Activated T-cell treated with anti-CD3 and anti-CD28 coated beads, Interleukin-2, amount 50 U/mL, for 24 hours (primary cell): ENCODE measurements at regions not wholly inside any gene's neighbourhood (a gene's known extent, or its start where the extent isn't known, plus 50 kb on each side); places are given as distances from the start of the nearest gene placed in this dataset.

Source experiments
- DNase-seq: peaks from one replicate; pipeline ENCODE4 v3.0.0-alpha.2; 2020
- H3K27ac Mint-ChIP-seq: 2 replicates; pipeline ENCODE4 v1.8.0; 2020; ENCODE audit warnings: mild to moderate bottlenecking, mixed read lengths
- H3K27me3 Mint-ChIP-seq: 2 replicates; pipeline ENCODE4 v1.8.0; 2020; ENCODE audit warnings: mixed read lengths
- H3K36me3 Mint-ChIP-seq: 2 replicates; pipeline ENCODE4 v1.8.0; 2020; ENCODE audit warnings: low read depth, mixed read lengths
- H3K4me1 Mint-ChIP-seq: 2 replicates; pipeline ENCODE4 v1.8.0; 2020; ENCODE audit warnings: low read depth, mixed read lengths
- H3K4me3 Mint-ChIP-seq: 2 replicates; pipeline ENCODE4 v1.8.0; 2020; ENCODE audit warnings: mild to moderate bottlenecking, moderate library complexity, mixed read lengths
- H3K9me3 Mint-ChIP-seq: 2 replicates; pipeline ENCODE4 v1.8.0; 2020; ENCODE audit warnings: mixed read lengths

GRCh38 chr14:100405760-100406455 lies 82.8 kb downstream of the SLC25A47 start:
- Mint-ChIP-seq H3K27me3 (no peaks in the 10 kb centered on the region), H3K4me3 (no peak overlapping the region), H3K36me3 (no peaks in the 10 kb centered on the region), H3K4me1 (peaks cover 42% of the 10 kb centered on the region), H3K27ac (peak overlapping the region; percentile 88), H3K9me3 (no peaks in the 10 kb centered on the region)
- DNase-seq: no peak

GRCh38 chr14:100406505-100407131 lies 83.5 kb downstream of the SLC25A47 start:
- peaks cover 42% of the 10 kb centered on the region for H3K4me1 Mint-ChIP-seq
- no peaks in the 10 kb centered on the region for H3K36me3 Mint-ChIP-seq
- H3K9me3 Mint-ChIP-seq: no peaks in the 10 kb centered on the region
- peak; percentile 57 for DNase-seq
- peak overlapping the region; percentile 88 for H3K27ac Mint-ChIP-seq
- H3K4me3 Mint-ChIP-seq: peak overlapping the region; percentile 21
- no peaks in the 10 kb centered on the region for H3K27me3 Mint-ChIP-seq

GRCh38 chr14:100407376-100408102 lies 84.4 kb downstream of the SLC25A47 start:
- Mint-ChIP-seq H3K9me3 (no peaks in the 10 kb centered on the region), H3K27ac (peak overlapping the region; percentile 88), H3K4me3 (no peak overlapping the region), H3K36me3 (no peaks in the 10 kb centered on the region), H3K4me1 (peaks cover 42% of the 10 kb centered on the region), H3K27me3 (no peaks in the 10 kb centered on the region)
- no peak for DNase-seq

- Mint-ChIP-seq H3K27me3 (no peaks in the 10 kb centered on the region), H3K4me1 (peaks cover 42% of the 10 kb centered on the region), H3K27ac (no peak overlapping the region), H3K4me3 (no peak overlapping the region), H3K9me3 (no peaks in the 10 kb centered on the region), H3K36me3 (no peaks in the 10 kb centered on the region)
- no peak for DNase-seq
These were observed 85.3 kb downstream of the SLC25A47 start for GRCh38 chr14:100408350-100409002.

- Mint-ChIP-seq H3K36me3 (no peaks in the 10 kb centered on the region), H3K27me3 (no peaks in the 10 kb centered on the region), H3K27ac (no peak overlapping the region), H3K9me3 (no peaks in the 10 kb centered on the region), H3K4me3 (no peak overlapping the region), H3K4me1 (peaks cover 40% of the 10 kb centered on the region)
- DNase-seq: no peak
These were observed 85.8 kb downstream of the SLC25A47 start for GRCh38 chr14:100409003-100409360.

GRCh38 chr14:100409651-100410050 lies 86.5 kb downstream of the SLC25A47 start:
- H3K4me3 Mint-ChIP-seq: no peak overlapping the region
- no peaks in the 10 kb centered on the region for H3K36me3 Mint-ChIP-seq

GRCh38 chr14:100410056-100410565 lies 87.0 kb downstream of the SLC25A47 start:
- no peak overlapping the region for H3K27ac Mint-ChIP-seq
- H3K36me3 Mint-ChIP-seq: no peaks in the 10 kb centered on the region
- H3K27me3 Mint-ChIP-seq: no peaks in the 10 kb centered on the region
- peaks cover 32% of the 10 kb centered on the region for H3K4me1 Mint-ChIP-seq
- no peak overlapping the region for H3K4me3 Mint-ChIP-seq
- H3K9me3 Mint-ChIP-seq: no peaks in the 10 kb centered on the region
- no peak for DNase-seq

More at GRCh38 chr14:100409651-100410050, 86.5 kb downstream of the SLC25A47 start:
- no peaks in the 10 kb centered on the region for H3K27me3 Mint-ChIP-seq
- DNase-seq: no peak
- no peaks in the 10 kb centered on the region for H3K9me3 Mint-ChIP-seq
- no peak overlapping the region for H3K27ac Mint-ChIP-seq
- peaks cover 34% of the 10 kb centered on the region for H3K4me1 Mint-ChIP-seq

GRCh38 chr14:100413699-100414098 lies 90.6 kb downstream of the SLC25A47 start:
- Mint-ChIP-seq H3K4me3 (no peak overlapping the region), H3K9me3 (no peaks in the 10 kb centered on the region), H3K27me3 (no peaks in the 10 kb centered on the region)

GRCh38 chr14:100415226-100415625 lies 92.1 kb downstream of the SLC25A47 start:
- Mint-ChIP-seq H3K36me3 (peaks cover 2% of the 10 kb centered on the region), H3K4me3 (no peak overlapping the region), H3K4me1 (no peaks in the 10 kb centered on the region), H3K9me3 (no peaks in the 10 kb centered on the region), H3K27ac (no peak overlapping the region), H3K27me3 (no peaks in the 10 kb centered on the region)
- DNase-seq: no peak

More at GRCh38 chr14:100413699-100414098, 90.6 kb downstream of the SLC25A47 start:
- no peaks in the 10 kb centered on the region for H3K4me1 Mint-ChIP-seq
- no peak overlapping the region for H3K27ac Mint-ChIP-seq
- no peak for DNase-seq
- no peaks in the 10 kb centered on the region for H3K36me3 Mint-ChIP-seq

GRCh38 chr14:100416081-100416680 lies 93.0 kb downstream of the SLC25A47 start:
- Mint-ChIP-seq H3K27ac (no peak overlapping the region), H3K4me3 (no peak overlapping the region), H3K36me3 (peaks cover 2% of the 10 kb centered on the region), H3K9me3 (no peaks in the 10 kb centered on the region), H3K27me3 (no peaks in the 10 kb centered on the region), H3K4me1 (no peaks in the 10 kb centered on the region)
- no peak for DNase-seq

- H3K36me3 Mint-ChIP-seq: peaks cover 2% of the 10 kb centered on the region
- H3K4me1 Mint-ChIP-seq: no peaks in the 10 kb centered on the region
- H3K4me3 Mint-ChIP-seq: no peak overlapping the region
- no peak overlapping the region for H3K27ac Mint-ChIP-seq
- H3K27me3 Mint-ChIP-seq: no peaks in the 10 kb centered on the region
- no peaks in the 10 kb centered on the region for H3K9me3 Mint-ChIP-seq
- DNase-seq: peak; percentile 11
These were observed 94.1 kb downstream of the SLC25A47 start for GRCh38 chr14:100416921-100417860.

- Mint-ChIP-seq H3K36me3 (peaks cover 2% of the 10 kb centered on the region), H3K9me3 (no peaks in the 10 kb centered on the region), H3K4me1 (peaks cover 4% of the 10 kb centered on the region), H3K27ac (no peak overlapping the region), H3K27me3 (no peaks in the 10 kb centered on the region), H3K4me3 (no peak overlapping the region)
- no peak for DNase-seq
These were observed 96.7 kb downstream of the SLC25A47 start for GRCh38 chr14:100419856-100420255.

- peaks cover 7% of the 10 kb centered on the region for H3K4me1 Mint-ChIP-seq
- H3K4me3 Mint-ChIP-seq: no peak overlapping the region
- no peak for DNase-seq
- no peaks in the 10 kb centered on the region for H3K9me3 Mint-ChIP-seq
- H3K27ac Mint-ChIP-seq: no peak overlapping the region
- no peaks in the 10 kb centered on the region for H3K27me3 Mint-ChIP-seq
- peaks cover 2% of the 10 kb centered on the region for H3K36me3 Mint-ChIP-seq
These were observed 98.8 kb downstream of the SLC25A47 start for GRCh38 chr14:100421756-100422470.
